Mucosa of stomach (tissue), 1 donor: ENCODE measurements at regions not wholly inside any gene's neighbourhood (a gene's known extent, or its start where the extent isn't known, plus 50 kb on each side); places are given as distances from the start of the nearest gene placed in this dataset.

ENCODE experiments used
- H3K27me3 ChIP-seq: one replicate; pipeline ENCODE4 v1.7.0; 2013; ENCODE audit warnings: mild to moderate bottlenecking, low read length; ENCODE audit not compliant: control insufficient read depth, insufficient read depth
- H3K36me3 ChIP-seq: one replicate; pipeline ENCODE4 v1.7.0; 2013; ENCODE audit warnings: low read length; ENCODE audit not compliant: control insufficient read depth, insufficient read depth
- H3K4me1 ChIP-seq: one replicate; pipeline ENCODE4 v1.7.0; 2013; ENCODE audit warnings: mild to moderate bottlenecking, low read length; ENCODE audit not compliant: control insufficient read depth, insufficient read depth
- H3K4me3 ChIP-seq: one replicate; pipeline ENCODE4 v1.7.0; 2013; ENCODE audit warnings: low read length
- H3K9ac ChIP-seq: one replicate; pipeline ENCODE4 v1.7.0; 2013; ENCODE audit warnings: mild to moderate bottlenecking, low read length, moderate library complexity
- H3K9me3 ChIP-seq: one replicate; pipeline ENCODE4 v1.7.0; 2013; ENCODE audit warnings: mild to moderate bottlenecking, low read length, moderate library complexity; ENCODE audit not compliant: control insufficient read depth
- donor health status: Pancreatic carcinoma.

DNA sequence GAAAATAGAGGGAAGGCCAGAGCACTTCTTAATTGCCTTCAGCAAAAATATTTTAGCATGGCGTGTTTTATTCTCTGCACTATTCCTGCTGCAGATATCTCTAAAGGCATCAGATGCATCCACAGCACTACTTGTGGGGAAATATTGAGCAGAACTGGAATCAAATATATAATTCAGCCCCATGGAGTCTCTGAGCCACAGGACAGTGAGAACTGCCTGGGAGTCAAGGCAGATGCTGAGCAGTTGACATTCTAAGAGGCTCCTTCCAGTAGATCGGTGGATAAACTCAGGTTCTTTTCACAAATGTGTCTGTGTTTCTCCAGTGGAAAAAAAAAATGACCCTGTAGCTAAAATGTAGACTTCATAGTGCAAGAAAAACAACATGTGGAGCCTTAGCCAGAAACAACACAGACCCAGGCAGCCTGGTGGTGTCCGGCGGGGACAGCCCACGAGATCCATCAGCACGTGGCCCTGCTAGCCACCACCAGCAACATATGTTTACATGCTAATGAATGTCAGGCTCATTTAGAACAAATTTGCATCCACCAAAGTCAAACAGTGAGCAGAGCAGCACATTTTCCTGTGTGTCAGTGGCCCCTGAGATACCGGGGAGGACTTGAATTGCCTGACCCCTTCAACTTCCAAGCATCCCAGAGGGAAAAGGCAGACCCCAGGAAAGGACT, 123.3 kb upstream of the PFKP start:
- no peak overlapping the region for H3K9ac ChIP-seq
- H3K27me3 ChIP-seq, result no peaks in the 10 kb centered on the region
- H3K9me3 ChIP-seq, result no peaks in the 10 kb centered on the region

DNA sequence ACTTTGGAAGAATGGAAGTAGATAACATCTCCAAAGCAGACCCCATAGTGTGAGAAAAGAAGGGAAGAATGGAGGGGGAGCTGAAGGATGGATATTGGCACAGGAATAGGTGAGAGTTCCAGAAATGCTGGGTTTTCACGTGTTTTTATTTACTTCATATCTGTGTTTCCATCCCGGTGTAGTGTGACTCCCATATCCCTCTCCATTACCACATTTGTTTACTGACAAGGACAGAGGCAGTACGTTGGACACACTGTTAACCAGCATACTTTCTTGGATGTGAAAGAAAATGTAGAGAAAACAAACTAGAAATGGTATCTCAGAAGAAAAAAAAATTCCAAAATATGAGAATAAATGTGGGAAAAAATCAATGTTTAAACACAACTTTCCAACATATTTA, 124.4 kb upstream of the PFKP start:
- H3K36me3 ChIP-seq, result no peaks in the 10 kb centered on the region
- H3K4me3 ChIP-seq, result no peak overlapping the region
- H3K9ac ChIP-seq, result no peak overlapping the region
- no peaks in the 10 kb centered on the region for H3K4me1 ChIP-seq
- H3K9me3 ChIP-seq, result no peaks in the 10 kb centered on the region
- H3K27me3 ChIP-seq, result no peaks in the 10 kb centered on the region

More for the DNA sequence above, 123.3 kb upstream of the PFKP start:
- H3K4me1 ChIP-seq, result no peaks in the 10 kb centered on the region
- H3K36me3 ChIP-seq, result no peaks in the 10 kb centered on the region
- H3K4me3 ChIP-seq, result no peak overlapping the region

GRCh38 chr10:2938869-2939268, 128.5 kb upstream of the PFKP start:
- Histone ChIP-seq H3K36me3 (no peaks in the 10 kb centered on the region), H3K27me3 (peaks cover 5% of the 10 kb centered on the region), H3K4me3 (no peak overlapping the region), H3K9ac (no peak overlapping the region), H3K4me1 (no peaks in the 10 kb centered on the region), H3K9me3 (no peaks in the 10 kb centered on the region)

GRCh38 chr10:2936816-2937215, 130.5 kb upstream of the PFKP start:
- Histone ChIP-seq H3K36me3 (no peaks in the 10 kb centered on the region), H3K27me3 (peaks cover 9% of the 10 kb centered on the region), H3K9ac (no peak overlapping the region), H3K9me3 (no peaks in the 10 kb centered on the region), H3K4me3 (no peak overlapping the region), H3K4me1 (no peaks in the 10 kb centered on the region)

DNA sequence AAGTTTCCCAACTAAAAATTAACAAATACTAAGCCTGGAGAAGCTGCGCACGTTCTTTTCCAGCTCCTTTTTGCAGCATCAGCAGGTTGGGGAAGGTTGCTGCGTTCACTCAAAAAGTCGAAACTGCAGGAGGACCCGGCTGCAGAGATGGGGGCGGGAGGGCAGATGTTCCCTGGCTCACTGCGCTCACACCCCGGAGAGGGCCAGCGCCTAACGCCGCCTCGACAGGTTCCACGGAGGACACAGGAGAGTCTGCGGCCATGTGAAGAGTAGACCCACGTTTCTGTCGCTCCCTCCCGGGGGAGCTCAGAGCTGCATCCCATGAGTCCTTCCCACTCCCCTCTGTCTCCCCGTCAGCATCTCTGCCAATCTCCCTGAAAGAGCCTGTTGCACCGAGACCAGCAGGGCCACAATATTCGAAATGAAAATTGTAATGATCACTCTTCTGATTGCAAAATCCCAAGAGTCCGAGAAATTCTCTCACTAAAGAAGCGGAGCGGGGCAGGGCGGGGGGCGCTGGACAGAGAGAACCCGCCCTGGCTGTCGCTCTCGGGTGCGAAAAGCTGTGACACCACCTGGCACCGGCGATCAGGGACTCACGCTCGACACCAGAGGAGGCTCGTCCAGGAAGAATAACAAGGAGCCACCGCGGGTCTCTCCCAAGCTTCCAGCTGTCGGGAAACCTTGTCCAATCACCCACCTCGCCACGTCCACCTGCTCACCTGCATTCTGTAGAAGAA, 131.5 kb upstream of the PFKP start:
- peaks cover 9% of the 10 kb centered on the region for H3K27me3 ChIP-seq
- no peak overlapping the region for H3K4me3 ChIP-seq

DNA sequence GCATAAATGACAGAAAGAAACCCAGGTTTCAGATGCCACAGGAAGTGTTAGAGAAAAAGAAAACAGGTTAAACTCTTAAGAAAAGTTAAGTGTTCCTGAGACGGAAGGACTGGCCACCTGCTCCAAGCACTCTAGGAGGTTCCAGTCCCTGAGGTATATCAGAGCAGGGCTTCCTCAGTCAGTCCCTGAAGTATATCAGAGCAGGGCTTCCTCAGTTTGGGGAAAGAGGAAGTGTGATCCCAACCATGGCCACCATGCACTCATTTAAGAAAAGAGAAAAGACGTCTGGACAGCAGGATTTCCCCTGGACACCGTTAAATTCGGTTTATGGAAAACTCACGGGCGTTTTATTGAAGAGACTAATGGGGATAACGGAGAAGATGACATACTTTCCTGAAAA, 133.4 kb upstream of the PFKP start:
- Histone ChIP-seq H3K9ac (no peak overlapping the region), H3K27me3 (peaks cover 13% of the 10 kb centered on the region), H3K4me3 (no peak overlapping the region), H3K9me3 (no peaks in the 10 kb centered on the region), H3K4me1 (no peaks in the 10 kb centered on the region), H3K36me3 (no peaks in the 10 kb centered on the region)

More for the DNA sequence above, 131.5 kb upstream of the PFKP start:
- Histone ChIP-seq H3K4me1 (no peaks in the 10 kb centered on the region), H3K9me3 (no peaks in the 10 kb centered on the region), H3K9ac (no peak overlapping the region), H3K36me3 (no peaks in the 10 kb centered on the region)

- no peaks in the 10 kb centered on the region for H3K9me3 ChIP-seq
- H3K4me3 ChIP-seq, result no peak overlapping the region
- peaks cover 13% of the 10 kb centered on the region for H3K27me3 ChIP-seq
- no peaks in the 10 kb centered on the region for H3K36me3 ChIP-seq
- H3K4me1 ChIP-seq, result no peaks in the 10 kb centered on the region
- H3K9ac ChIP-seq, result no peak overlapping the region
Measured at GRCh38 chr10:2933519-2933918, 133.8 kb upstream of the PFKP start.

DNA sequence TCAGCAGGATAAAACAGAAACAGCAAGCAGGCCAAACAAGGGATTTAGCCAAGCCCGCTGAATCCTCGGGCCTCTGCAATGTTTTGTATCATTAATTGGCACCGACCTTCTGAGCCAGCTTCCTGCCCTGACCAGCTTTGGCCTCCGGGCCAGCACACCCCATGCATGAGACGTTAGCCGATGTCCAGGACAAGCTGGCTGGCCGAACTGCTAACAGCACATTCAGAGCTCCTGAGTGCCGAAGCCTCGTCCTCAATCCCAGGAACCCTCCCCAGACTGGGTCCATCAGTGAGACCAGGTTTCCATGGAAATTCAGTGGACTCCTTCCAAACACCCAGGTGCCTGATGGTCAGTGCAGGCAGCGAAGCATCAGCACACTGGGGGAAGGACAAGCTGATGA, 134.3 kb upstream of the PFKP start:
- H3K4me3 ChIP-seq, result no peak overlapping the region
- H3K4me1 ChIP-seq, result no peaks in the 10 kb centered on the region
- H3K9me3 ChIP-seq, result no peaks in the 10 kb centered on the region
- peaks cover 13% of the 10 kb centered on the region for H3K27me3 ChIP-seq
- no peak overlapping the region for H3K9ac ChIP-seq
- H3K36me3 ChIP-seq, result no peaks in the 10 kb centered on the region

DNA sequence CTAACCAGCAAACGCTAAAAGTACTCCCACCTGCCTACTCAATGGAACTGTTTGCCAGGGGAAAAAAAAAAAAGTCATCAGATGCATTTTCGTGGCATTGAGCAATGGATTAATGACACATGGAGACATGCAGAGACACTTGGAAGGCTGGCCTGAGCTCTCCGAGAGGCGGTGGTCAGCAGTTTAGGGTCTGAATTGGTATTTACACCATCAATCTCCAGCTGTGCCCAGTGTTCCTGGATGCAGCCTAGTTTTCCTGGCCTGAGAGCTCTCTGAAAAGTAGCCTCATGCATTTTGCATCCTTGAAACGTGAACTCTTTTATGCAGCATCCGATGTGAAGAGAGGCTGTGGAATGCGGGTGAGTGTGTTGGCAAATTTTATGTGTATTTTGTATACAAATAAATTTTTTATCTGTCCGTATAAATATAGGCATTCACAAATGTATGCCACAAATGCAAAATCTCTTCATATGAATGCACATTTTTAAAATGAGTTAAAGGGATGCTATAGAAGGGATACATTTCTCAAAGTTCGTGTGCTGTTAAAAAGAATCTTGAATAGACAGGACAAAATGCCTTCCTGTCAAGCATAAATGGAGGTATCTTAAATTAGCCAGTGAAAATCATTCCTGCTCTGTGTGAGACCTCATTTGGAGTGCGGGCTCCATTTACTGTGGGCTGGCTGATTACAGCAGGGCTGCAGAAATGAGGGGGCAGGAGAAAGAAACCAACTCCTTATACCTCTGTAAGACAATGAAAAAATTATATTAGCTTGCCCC, 137.7 kb upstream of the PFKP start:
- Histone ChIP-seq H3K9me3 (no peaks in the 10 kb centered on the region), H3K36me3 (no peaks in the 10 kb centered on the region)

GRCh38 chr10:2927958-2928840, 139.1 kb upstream of the PFKP start:
- Histone ChIP-seq H3K4me1 (no peaks in the 10 kb centered on the region), H3K9ac (no peak overlapping the region), H3K36me3 (no peaks in the 10 kb centered on the region), H3K27me3 (peaks cover 8% of the 10 kb centered on the region), H3K9me3 (no peaks in the 10 kb centered on the region), H3K4me3 (no peak overlapping the region)

More for the DNA sequence above, 137.7 kb upstream of the PFKP start:
- H3K9ac ChIP-seq, result no peak overlapping the region
- no peaks in the 10 kb centered on the region for H3K4me1 ChIP-seq
- H3K27me3 ChIP-seq, result peaks cover 8% of the 10 kb centered on the region
- H3K4me3 ChIP-seq, result no peak overlapping the region

DNA sequence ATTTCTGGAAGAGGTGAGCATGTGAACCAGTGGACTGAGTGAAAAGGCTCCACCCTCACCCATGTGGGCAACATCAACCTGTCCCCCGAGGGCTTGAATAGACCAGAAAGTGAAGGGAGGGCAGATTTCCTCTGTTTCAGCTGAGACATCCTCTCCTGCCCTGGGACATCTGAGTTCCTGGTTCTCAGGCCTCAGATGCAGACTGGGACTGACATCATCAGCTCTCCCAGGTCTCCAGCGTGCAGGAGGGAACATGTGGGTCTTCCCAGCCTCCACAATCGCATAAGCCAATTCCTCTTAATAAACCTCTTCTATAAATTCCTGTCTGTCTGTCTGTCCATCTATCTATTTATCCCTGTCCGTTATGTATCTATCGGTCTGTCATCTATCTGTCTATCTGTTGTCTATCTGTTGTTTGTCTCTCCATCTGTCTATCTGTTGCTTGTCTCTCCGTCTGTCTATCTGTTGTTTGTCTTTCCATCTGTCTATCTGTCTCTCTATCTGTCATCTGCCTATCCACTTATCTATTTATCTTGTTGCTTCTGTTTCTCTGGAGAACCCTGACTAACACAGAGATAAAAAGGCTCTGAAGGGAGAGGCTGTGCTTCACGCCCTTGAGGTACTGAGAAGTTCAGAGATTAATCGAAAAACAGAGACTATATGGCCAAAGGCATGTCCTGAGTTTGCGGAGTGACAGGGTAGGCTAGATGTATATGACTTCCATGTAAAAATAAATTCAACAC, 140.3 kb upstream of the PFKP start:
- Histone ChIP-seq H3K27me3 (peaks cover 4% of the 10 kb centered on the region), H3K4me3 (no peak overlapping the region), H3K4me1 (no peaks in the 10 kb centered on the region), H3K9ac (no peak overlapping the region), H3K36me3 (no peaks in the 10 kb centered on the region), H3K9me3 (no peaks in the 10 kb centered on the region)
